Astrocyte (in vitro differentiated cells and primary cell): ENCODE measurements at regions not wholly inside any gene's neighbourhood (a gene's known extent, or its start where the extent isn't known, plus 50 kb on each side); places are given as distances from the start of the nearest gene placed in this dataset.

Source experiments
- DNase-seq: peaks from one replicate; pipeline ENCODE4 v3.0.0-alpha.2; 2010; ENCODE audit warnings: low read depth
- FAIRE-seq: peaks from 2 replicates; lab custom pipeline; 2011; peaks lifted over from hg19 to GRCh38; lab: Jason Lieb, UNC
- H2AFZ ChIP-seq: 2 replicates; pipeline ENCODE4 v1.6.0; 2012; ENCODE audit warnings: low read depth, low read length, inconsistent platforms
- H3K27ac ChIP-seq: 2 replicates; pipeline ENCODE4 v1.5.1; 2011; ENCODE audit warnings: low read depth, low read length, inconsistent platforms
- H3K27me3 ChIP-seq: 2 replicates; pipeline ENCODE4 v1.6.0; 2011; ENCODE audit warnings: low read length, inconsistent platforms; ENCODE audit not compliant: insufficient read depth
- H3K36me3 ChIP-seq: 2 replicates; pipeline ENCODE4 v1.5.1; 2011; ENCODE audit warnings: low read length, inconsistent platforms; ENCODE audit not compliant: insufficient read depth
- H3K4me1 ChIP-seq: 2 replicates; pipeline ENCODE4 v1.5.1; 2011; ENCODE audit warnings: low read length, inconsistent platforms; ENCODE audit not compliant: insufficient read depth
- H3K4me2 ChIP-seq: 2 replicates; pipeline ENCODE4 v1.6.0; 2012; ENCODE audit warnings: low read length, inconsistent platforms
- H3K4me3 ChIP-seq: 2 replicates; pipeline ENCODE4 v1.5.1; 2011; ENCODE audit warnings: low read depth, mild to moderate bottlenecking, low read length, inconsistent platforms; ENCODE audit not compliant: insufficient read depth
- H3K79me2 ChIP-seq: 2 replicates; pipeline ENCODE4 v1.6.0; 2012; ENCODE audit warnings: mild to moderate bottlenecking, low read length, inconsistent platforms; ENCODE audit not compliant: insufficient read depth
- H3K9ac ChIP-seq: 2 replicates; pipeline ENCODE4 v1.6.0; 2012; ENCODE audit warnings: mild to moderate bottlenecking, low read length, inconsistent platforms
- H3K9me3 ChIP-seq: 2 replicates; pipeline ENCODE4 v1.5.1; 2012; ENCODE audit warnings: low read depth, mild to moderate bottlenecking, low read length, inconsistent platforms; ENCODE audit not compliant: insufficient read depth
- H4K20me1 ChIP-seq: 2 replicates; pipeline ENCODE4 v1.6.0; 2012; ENCODE audit warnings: low read length, inconsistent platforms; ENCODE audit not compliant: insufficient read depth
- H3K27ac Mint-ChIP-seq: one replicate; pipeline ENCODE4 v1.8.0; 2021; ENCODE audit warnings: mild to moderate bottlenecking, mixed read lengths; ENCODE audit not compliant: unreplicated experiment
- H3K27me3 Mint-ChIP-seq: one replicate; pipeline ENCODE4 v1.8.0; 2021; ENCODE audit warnings: low read depth, mixed read lengths; ENCODE audit not compliant: unreplicated experiment
- H3K36me3 Mint-ChIP-seq: one replicate; pipeline ENCODE4 v1.8.0; 2021; ENCODE audit warnings: low read depth, mixed read lengths; ENCODE audit not compliant: unreplicated experiment
- H3K4me1 Mint-ChIP-seq: one replicate; pipeline ENCODE4 v1.8.0; 2021; ENCODE audit warnings: low read depth, mixed read lengths; ENCODE audit not compliant: unreplicated experiment
- H3K4me3 Mint-ChIP-seq: one replicate; pipeline ENCODE4 v1.8.0; 2021; ENCODE audit warnings: mild to moderate bottlenecking, moderate library complexity, mixed read lengths; ENCODE audit not compliant: unreplicated experiment
- H3K9me3 Mint-ChIP-seq: one replicate; pipeline ENCODE4 v1.8.0; 2021; ENCODE audit warnings: mild to moderate bottlenecking, mixed read lengths; ENCODE audit not compliant: unreplicated experiment
- EZH2 ChIP-seq: IDR thresholded peaks from 2 replicates; pipeline ENCODE4 v1.6.1; 2012; ENCODE audit warnings: mild to moderate bottlenecking, low read length, inconsistent platforms; ENCODE audit not compliant: insufficient read depth
- TF ChIP-seq, protein P1 (sequence below): IDR thresholded peaks from 2 replicates; pipeline ENCODE4 v1.5.1; 2011; ENCODE audit warnings: low read depth, mild to moderate bottlenecking, inconsistent platforms, low read length, moderate library complexity; ENCODE audit not compliant: insufficient read depth

DNA sequence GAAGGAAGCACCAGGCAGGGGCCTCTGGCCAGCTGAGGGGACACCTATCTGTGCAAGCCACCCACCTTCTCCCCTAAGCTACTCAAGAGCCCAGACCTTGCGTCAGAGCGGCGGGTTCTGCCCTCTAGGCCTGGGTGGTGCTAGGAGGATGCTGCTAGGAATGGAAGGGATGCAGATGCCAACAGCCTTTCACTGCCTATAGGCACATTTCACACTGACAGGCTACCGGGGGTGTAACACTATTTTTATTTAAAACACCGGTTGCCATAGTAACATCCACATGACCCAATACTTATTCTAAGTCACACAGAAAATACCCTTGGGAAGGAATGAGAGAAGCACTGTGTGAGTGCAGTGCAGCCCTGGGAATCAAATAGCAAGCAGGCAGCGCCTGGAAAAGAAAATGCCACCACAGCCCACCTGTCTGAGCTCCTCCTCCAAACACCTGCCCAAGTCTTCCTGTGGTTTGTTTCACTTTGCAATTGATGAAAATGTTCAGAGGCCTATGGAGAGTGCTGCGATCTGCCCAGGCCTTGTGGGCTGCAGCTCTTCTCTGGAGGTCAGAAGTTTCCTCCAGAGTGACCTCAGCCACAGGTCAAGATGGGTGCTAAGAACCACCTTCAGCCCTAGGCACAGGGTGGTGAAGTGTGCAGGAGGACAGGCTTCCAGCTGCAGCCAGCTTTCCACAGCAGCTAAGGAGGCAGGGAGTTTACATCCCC is 113.5 kb upstream of the TOPAZ1 start:
- no peak for FAIRE-seq
- peaks cover 34% of the 10 kb centered on the region for H3K27me3 Mint-ChIP-seq
- no peaks in the 10 kb centered on the region for H3K4me1 ChIP-seq
- H3K4me3 ChIP-seq: no peak overlapping the region
- no peak for DNase-seq
- H3K27ac Mint-ChIP-seq: no peak overlapping the region
- peaks cover 6% of the 10 kb centered on the region for H3K27me3 ChIP-seq
- no peaks in the 10 kb centered on the region for H3K36me3 Mint-ChIP-seq
- H3K79me2 ChIP-seq: no peaks in the 10 kb centered on the region
- peaks cover 7% of the 10 kb centered on the region for H3K4me1 Mint-ChIP-seq
- no peak for TF ChIP-seq EZH2
- TF ChIP-seq, protein P1, sequence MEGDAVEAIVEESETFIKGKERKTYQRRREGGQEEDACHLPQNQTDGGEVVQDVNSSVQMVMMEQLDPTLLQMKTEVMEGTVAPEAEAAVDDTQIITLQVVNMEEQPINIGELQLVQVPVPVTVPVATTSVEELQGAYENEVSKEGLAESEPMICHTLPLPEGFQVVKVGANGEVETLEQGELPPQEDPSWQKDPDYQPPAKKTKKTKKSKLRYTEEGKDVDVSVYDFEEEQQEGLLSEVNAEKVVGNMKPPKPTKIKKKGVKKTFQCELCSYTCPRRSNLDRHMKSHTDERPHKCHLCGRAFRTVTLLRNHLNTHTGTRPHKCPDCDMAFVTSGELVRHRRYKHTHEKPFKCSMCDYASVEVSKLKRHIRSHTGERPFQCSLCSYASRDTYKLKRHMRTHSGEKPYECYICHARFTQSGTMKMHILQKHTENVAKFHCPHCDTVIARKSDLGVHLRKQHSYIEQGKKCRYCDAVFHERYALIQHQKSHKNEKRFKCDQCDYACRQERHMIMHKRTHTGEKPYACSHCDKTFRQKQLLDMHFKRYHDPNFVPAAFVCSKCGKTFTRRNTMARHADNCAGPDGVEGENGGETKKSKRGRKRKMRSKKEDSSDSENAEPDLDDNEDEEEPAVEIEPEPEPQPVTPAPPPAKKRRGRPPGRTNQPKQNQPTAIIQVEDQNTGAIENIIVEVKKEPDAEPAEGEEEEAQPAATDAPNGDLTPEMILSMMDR: no peak
- no peak overlapping the region for H3K4me3 Mint-ChIP-seq
- no peaks in the 10 kb centered on the region for H3K36me3 ChIP-seq
- H3K9ac ChIP-seq: no peak overlapping the region
- H3K4me2 ChIP-seq: no peak overlapping the region
- no peaks in the 10 kb centered on the region for H3K9me3 ChIP-seq
- H3K9me3 Mint-ChIP-seq: no peaks in the 10 kb centered on the region
- no peaks in the 10 kb centered on the region for H4K20me1 ChIP-seq
- H2AFZ ChIP-seq: no peak overlapping the region
- no peak overlapping the region for H3K27ac ChIP-seq

DNA sequence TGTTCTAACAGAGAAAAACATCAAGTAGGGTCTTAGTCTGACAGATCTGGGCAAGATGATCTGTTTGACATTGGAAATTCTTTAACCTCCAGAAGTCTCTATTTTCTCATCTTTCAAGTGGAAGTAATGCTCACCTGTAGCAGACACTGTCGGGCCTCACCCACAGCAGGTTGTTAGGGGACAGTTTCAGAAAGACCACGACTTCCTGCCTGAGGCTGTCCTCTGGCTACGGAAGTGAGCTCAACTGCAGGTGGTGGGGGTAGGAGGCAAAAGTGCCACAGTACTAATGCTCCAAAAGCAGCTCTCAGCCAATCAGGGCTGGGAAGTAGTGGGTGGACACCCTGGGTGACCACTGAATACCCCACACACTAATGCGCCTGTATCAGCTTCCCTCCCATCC is 111.4 kb upstream of the TOPAZ1 start:
- H3K4me3 Mint-ChIP-seq: no peak overlapping the region
- Histone ChIP-seq H3K27ac (no peak overlapping the region), H3K27me3 (peaks cover 6% of the 10 kb centered on the region), H2AFZ (no peak overlapping the region), H3K9ac (no peak overlapping the region), H4K20me1 (no peaks in the 10 kb centered on the region), H3K4me1 (no peaks in the 10 kb centered on the region), H3K4me3 (no peak overlapping the region), H3K36me3 (no peaks in the 10 kb centered on the region), H3K9me3 (no peaks in the 10 kb centered on the region), H3K4me2 (no peak overlapping the region), H3K79me2 (no peaks in the 10 kb centered on the region)
- FAIRE-seq (no peak), DNase-seq (no peak)
- H3K9me3 Mint-ChIP-seq: no peaks in the 10 kb centered on the region
- no peak overlapping the region for H3K27ac Mint-ChIP-seq
- TF ChIP-seq, protein P1: no peak
- no peak for TF ChIP-seq EZH2
- peaks cover 7% of the 10 kb centered on the region for H3K4me1 Mint-ChIP-seq
- H3K27me3 Mint-ChIP-seq: peaks cover 49% of the 10 kb centered on the region
- H3K36me3 Mint-ChIP-seq: no peaks in the 10 kb centered on the region

DNA sequence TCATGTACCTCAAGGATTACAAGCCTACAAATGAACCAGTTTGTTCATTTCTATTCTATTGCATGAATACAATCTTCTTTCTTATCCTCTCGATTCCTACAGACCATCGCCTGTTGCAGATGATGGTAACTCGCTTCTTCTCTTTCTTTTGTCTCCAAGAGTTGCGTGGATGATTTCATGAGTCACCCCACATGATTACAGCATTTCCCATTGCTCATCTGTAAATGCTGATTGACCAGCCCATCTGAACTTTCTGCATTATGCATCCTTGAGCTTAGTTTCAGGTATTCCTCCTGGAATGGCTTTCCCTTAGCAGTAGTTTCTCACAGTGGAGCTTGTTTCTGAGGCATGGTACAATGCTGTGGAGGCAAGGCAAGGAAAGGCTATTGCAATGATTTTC is 109.6 kb upstream of the TOPAZ1 start:
- Mint-ChIP-seq H3K36me3 (no peaks in the 10 kb centered on the region), H3K27me3 (peaks cover 58% of the 10 kb centered on the region), H3K4me3 (no peak overlapping the region), H3K4me1 (no peaks in the 10 kb centered on the region), H3K9me3 (no peaks in the 10 kb centered on the region), H3K27ac (no peak overlapping the region)
- H3K4me2 ChIP-seq: no peak overlapping the region
- H3K27ac ChIP-seq: no peak overlapping the region
- no peak overlapping the region for H2AFZ ChIP-seq
- no peaks in the 10 kb centered on the region for H4K20me1 ChIP-seq
- no peak for TF ChIP-seq EZH2
- TF ChIP-seq, protein P1: no peak
- FAIRE-seq: no peak
- H3K36me3 ChIP-seq: no peaks in the 10 kb centered on the region
- H3K9ac ChIP-seq: no peak overlapping the region
- H3K4me1 ChIP-seq: no peaks in the 10 kb centered on the region
- no peak overlapping the region for H3K4me3 ChIP-seq
- H3K79me2 ChIP-seq: no peaks in the 10 kb centered on the region
- no peaks in the 10 kb centered on the region for H3K9me3 ChIP-seq
- H3K27me3 ChIP-seq: peaks cover 3% of the 10 kb centered on the region
- no peak for DNase-seq
